ENCODE measurements at regions not wholly inside any gene's neighbourhood (a gene's known extent, or its start where the extent isn't known, plus 50 kb on each side); places are given as distances from the start of the nearest gene placed in this dataset.
A peak's percentile ranks its signal among the peaks of the same experiment; 100 is the strongest.

- Histone ChIP-seq H3K9me1 (ENCODE audit: control insufficient read depth, insufficient read depth, low read length) (no peaks in the 10 kb centered on the region), H3K4me3 (no peak overlapping the region), H3K79me2 (ENCODE audit: control insufficient read depth, insufficient read depth, low read length) (no peaks in the 10 kb centered on the region), H3K9me3 (replicated peaks; ENCODE audit: control insufficient read depth, insufficient read depth, low read depth, low read length) (no peaks in the 10 kb centered on the region), H3K4me1 (replicated peaks in 1 of 2; ENCODE audit: control insufficient read depth in 2 of 2, insufficient read depth in 2 of 2, low read length in 2 of 2) (peaks cover 2 to 32% of the 10 kb centered on the region in 2 experiments), H3K27me3 (ENCODE audit: control insufficient read depth in 2 of 2, insufficient read depth in 2 of 2, low read length in 2 of 2) (no peaks in the 10 kb centered on the region), H3K4me2 (ENCODE audit: insufficient read depth, low read length) (peak overlapping the region; percentile 60), H2AFZ (ENCODE audit: low read depth, low read length) (peak overlapping the region; percentile 87), H3K9ac (ENCODE audit: insufficient read depth in 1 of 2, low read depth in 2 of 2, low read length in 2 of 2) (no peak overlapping the region; a peak in 1 of 4 replicates), H3K27ac (ENCODE audit: extremely low read depth, low read depth, low read length) (peak overlapping the region; percentile 74; the same call in 2 of the 3 replicates), H4K20me1 (replicated peaks; ENCODE audit: control insufficient read depth, insufficient read depth, low read length) (no peaks in the 10 kb centered on the region), H3K36me3 (ENCODE audit: control insufficient read depth, insufficient read depth, low read length) (no peaks in the 10 kb centered on the region)
- ChIA-PET CTCF (ENCODE audit: low intra/inter-chr PET ratio) (no interaction called here), POLR2A (interaction anchor here (0.7 kb wide), 1 partner anchor 30 kb away, joined by 3 read pairs; no protein-coding TSS in a partner anchor)
- FAIRE-seq = no peak
- WGBS (ENCODE audit: insufficient coverage, low coverage, missing lambda C conversion rate) = 12% methylated on average over 7 of the region's 7 CpGs
- peak; percentile 41 for ATAC-seq
- intact Hi-C loops (cut with micrococcal nuclease) (no loop called here), in situ Hi-C loops (cut with MboI) (no loop called here)
- DNase-seq (ENCODE audit: extremely low read depth in 1 of 4, low spot score in 3 of 4) = no peak
- no TSS peak for BruUV-seq (replicated peaks)
- TF ChIP-seq RBM17 (IDR thresholded peaks at IDR 0.05; ENCODE audit: borderline replicate concordance, low read depth, low read length) (no peak), CXXC5 (CRISPR knock-in tag; IDR thresholded peaks at IDR 0.05) (peak; percentile 32; the same call in 1 of the 2 replicates), CAMTA2 (CRISPR knock-in tag; conservative IDR thresholded peaks at IDR 0.05) (no peak), HNRNPLL (IDR thresholded peaks at IDR 0.05; ENCODE audit: low read depth, low read length, poor library complexity, severe bottlenecking) (peak; percentile 47), ZNF165 (CRISPR knock-in tag; IDR thresholded peaks at IDR 0.05; ENCODE audit: borderline replicate concordance) (no peak), ZNF592 (IDR thresholded peaks at IDR 0.05) (0 out of 2 replicates have a peak, but pooled peaks have one; percentile 15), ZBTB7A (IDR thresholded peaks at IDR 0.05; ENCODE audit: borderline replicate concordance, control insufficient read depth, low read depth, low read length) (no peak), DMBX1 (CRISPR knock-in tag; IDR thresholded peaks at IDR 0.05; ENCODE audit: borderline replicate concordance) (no peak), GTF2E2 (tag; IDR thresholded peaks at IDR 0.05) (no peak), RFX1 (IDR thresholded peaks at IDR 0.05) (peak; percentile 37), ZNF785 (CRISPR knock-in tag; IDR thresholded peaks at IDR 0.05) (no peak), ZNF507 (tag; conservative IDR thresholded peaks at IDR 0.05) (no peak), ZBTB5 (IDR thresholded peaks at IDR 0.05) (no peak), ZNF354B (CRISPR knock-in tag; IDR thresholded peaks at IDR 0.05) (no peak), KLF6 (CRISPR knock-in tag; IDR thresholded peaks at IDR 0.05; ENCODE audit: borderline replicate concordance) (no peak), ZBTB33 (CRISPR knock-in tag; IDR thresholded peaks at IDR 0.05) (no peak)
Observed at GRCh38 chr6:18053078-18053477, 65.6 kb upstream of the KIF13A start.
